SK-N-SH (cell line): ENCODE measurements at regions not wholly inside any gene's neighbourhood (a gene's known extent, or its start where the extent isn't known, plus 50 kb on each side); places are given as distances from the start of the nearest gene placed in this dataset.

ENCODE experiments used
- CTCF ChIA-PET: fragments of 300-600, 350-600 bp; formaldehyde crosslinking; extraction: SDS; loops from one replicate; lab custom pipeline; 2021; lab: Yijun Ruan, JAX
- POLR2A ChIA-PET: fragments of 350-600 bp; sonication (Branson Sonifier 250); formaldehyde crosslinking; extraction: SDS; loops from one replicate; lab custom pipeline; 2020; ENCODE audit warnings: antibody characterized with exemption, inconsistent platforms; lab: Yijun Ruan, JAX
- DNase-seq: peaks from one replicate; pipeline ENCODE4 v3.0.0; 2012
- H2AFZ ChIP-seq: fragments of 200-600 bp; sonication (generic); 2 replicates; pipeline ENCODE4 v1.8.1; 2016; ENCODE audit warnings: antibody characterized with exemption, mild to moderate bottlenecking, low read depth
- H3F3A ChIP-seq: fragments of 200-600 bp; sonication (generic); replicated peaks from 2 replicates; pipeline ENCODE3; 2016; ENCODE audit warnings: antibody characterized with exemption, mild to moderate bottlenecking; ENCODE audit not compliant: insufficient read depth
- H3K27ac ChIP-seq, 2 experiments: fragments of 200-500 bp in 1 of 2; fragments of 200-600 bp in 1 of 2; sonication (Bioruptor generic) in 1 of 2; sonication (generic), shearing (Covaris generic) in 1 of 2; 2 replicates each; pipeline versions ENCODE4 v1.5.1 to v1.6.1; 2014 to 2016; ENCODE audit warnings: low read depth in 2 of 2, inconsistent platforms in 1 of 2, low read length in 1 of 2, mild to moderate bottlenecking in 1 of 2, mixed read lengths in 1 of 2
- H3K27me3 ChIP-seq: fragments of 200-600 bp; sonication (generic), shearing (Covaris generic); 2 replicates; pipeline ENCODE4 v1.6.1; 2016; ENCODE audit warnings: mixed run types; ENCODE audit not compliant: insufficient read depth
- H3K36me3 ChIP-seq, 2 experiments: fragments of 200-500 bp in 1 of 2; fragments of 200-600 bp in 1 of 2; sonication (Bioruptor generic) in 1 of 2; sonication (generic) in 1 of 2; replicated peaks in 1 of 2; 2 replicates each; pipeline versions ENCODE3 to v1.5.1; 2014 to 2016; ENCODE audit warnings: low read length in 1 of 2, mild to moderate bottlenecking in 1 of 2; ENCODE audit not compliant: insufficient read depth in 2 of 2, control insufficient read depth in 1 of 2
- H3K4me1 ChIP-seq, 2 experiments: fragments of 200-500 bp in 1 of 2; fragments of 200-600 bp in 1 of 2; sonication (Bioruptor generic) in 1 of 2; sonication (generic), shearing (Covaris generic) in 1 of 2; 2 replicates each; pipeline versions ENCODE4 v1.5.1 to v1.6.1; 2014 to 2016; ENCODE audit warnings: low read depth in 1 of 2, low read length in 1 of 2, mixed run types in 1 of 2; ENCODE audit not compliant: insufficient read depth in 2 of 2, control insufficient read depth in 1 of 2
- H3K4me2 ChIP-seq: fragments of 200-600 bp; sonication (generic), shearing (Covaris generic); 2 replicates; pipeline ENCODE4 v1.6.1; 2017; ENCODE audit warnings: mixed run types
- H3K4me3 ChIP-seq, 2 experiments: fragments of 200-500 bp in 1 of 2; fragments of 200-600 bp in 1 of 2; sonication (Bioruptor generic) in 1 of 2; sonication (generic), shearing (Covaris generic) in 1 of 2; 2 replicates each; pipeline versions ENCODE4 v1.5.1 to v1.8.1; 2014 to 2016; ENCODE audit warnings: low read depth in 2 of 2, inconsistent platforms in 1 of 2, low read length in 1 of 2, mild to moderate bottlenecking in 1 of 2, mixed read lengths in 1 of 2, moderate library complexity in 1 of 2
- H3K79me2 ChIP-seq: fragments of 200-600 bp; sonication (generic); 2 replicates; pipeline ENCODE4 v1.8.1; 2017; ENCODE audit warnings: mild to moderate bottlenecking; ENCODE audit not compliant: insufficient read depth
- H3K9ac ChIP-seq: fragments of 200-600 bp; sonication (generic); 2 replicates; pipeline ENCODE4 v1.6.1; 2017; ENCODE audit warnings: mixed run types
- H3K9me2 ChIP-seq: fragments of 200-600 bp; sonication (generic); 2 replicates; pipeline ENCODE4 v1.6.1; 2017; ENCODE audit warnings: mixed run types
- H3K9me3 ChIP-seq: fragments of 200-600 bp; sonication (generic); 2 replicates; pipeline ENCODE4 v1.6.1; 2017; ENCODE audit warnings: mixed run types, mild to moderate bottlenecking, moderate library complexity
- H4K20me1 ChIP-seq: fragments of 200-600 bp; sonication (generic); 2 replicates; pipeline ENCODE4 v1.6.1; 2017; ENCODE audit warnings: mild to moderate bottlenecking, mixed run types; ENCODE audit not compliant: insufficient read depth
- CTCF ChIP-seq: fragments of 200-600 bp; sonication (generic); IDR thresholded peaks from 2 replicates; pipeline ENCODE4 v1.6.1; 2017; ENCODE audit warnings: antibody characterized with exemption, mild to moderate bottlenecking, moderate library complexity
- EP300 ChIP-seq, 2 experiments: IDR thresholded peaks; 2 replicates each; pipeline versions ENCODE4 v1.4.0 to v1.6.1; 2012; ENCODE audit warnings: borderline replicate concordance in 1 of 2, low read depth in 1 of 2, low read length in 1 of 2
- GATA2 ChIP-seq: sonication (generic); formaldehyde crosslinking; IDR thresholded peaks from 2 replicates; pipeline ENCODE4 v1.5.0; 2020; ENCODE audit warnings: mild to moderate bottlenecking, missing genetic modification reagents
- IRF3 ChIP-seq: fragments of 150-350 bp; IDR thresholded peaks from 2 replicates; pipeline ENCODE4 v1.6.1; 2016; ENCODE audit warnings: mild to moderate bottlenecking, low read depth, low read length
- MAX ChIP-seq: IDR thresholded peaks from 2 replicates; pipeline ENCODE4 v1.4.0; 2012; ENCODE audit warnings: low read depth
- MEF2A ChIP-seq: IDR thresholded peaks from 2 replicates; pipeline ENCODE4 v1.4.0; 2012; ENCODE audit warnings: low read depth, borderline replicate concordance
- NFIC ChIP-seq: IDR thresholded peaks from 2 replicates; pipeline ENCODE4 v1.4.0; 2012; ENCODE audit warnings: borderline replicate concordance
- NRF1 ChIP-seq: IDR thresholded peaks from 2 replicates; pipeline ENCODE4 v1.6.1; 2012; ENCODE audit warnings: low read depth, mild to moderate bottlenecking, low read length
- PBX3 ChIP-seq: IDR thresholded peaks from 2 replicates; pipeline ENCODE4; 2012
- POLR2AphosphoS5 ChIP-seq: IDR thresholded peaks from 2 replicates; pipeline ENCODE4 v1.6.1; 2012; ENCODE audit warnings: low read depth, low read length
- SIN3A ChIP-seq: IDR thresholded peaks from 2 replicates; pipeline ENCODE4 v1.6.1; 2012; ENCODE audit warnings: low read depth, mild to moderate bottlenecking, low read length, moderate library complexity, borderline replicate concordance
- TEAD4 ChIP-seq: IDR thresholded peaks from 2 replicates; pipeline ENCODE4 v1.4.0; 2012; ENCODE audit warnings: mild to moderate bottlenecking, borderline replicate concordance; ENCODE audit not compliant: insufficient read depth
- USF2 ChIP-seq: fragments of 150-350 bp; IDR thresholded peaks from 2 replicates; pipeline ENCODE4 v1.6.1; 2017; ENCODE audit warnings: antibody characterized with exemption, low read length, low read depth, borderline replicate concordance
- YY1 ChIP-seq: IDR thresholded peaks from 2 replicates; pipeline ENCODE4 v1.4.0; 2012; ENCODE audit warnings: low read depth, mild to moderate bottlenecking
- ZBTB33 ChIP-seq: IDR thresholded peaks from 2 replicates; pipeline ENCODE4 v1.4.0; 2012; ENCODE audit warnings: low read depth, borderline replicate concordance
- WGBS: methylation state at CpG from one replicate; pipeline ENCODE4 v1.1.6; 2017; ENCODE audit warnings: low lambda C conversion rate; 5-methylcytosine and 5-hydroxymethylcytosine counted together

GRCh38 chr9:12195456-12195855, 497.7 kb upstream of the TYRP1 start (continued):
- TF ChIP-seq CTCF (no peak), POLR2AphosphoS5 (no peak), SIN3A (no peak), NFIC (no peak), TEAD4 (no peak), MEF2A (no peak)

- Histone ChIP-seq H3F3A (no peaks in the 10 kb centered on the region), H3K4me3 (no peak overlapping the region), H3K4me1 (no peaks in the 10 kb centered on the region), H3K27ac (no peak overlapping the region), H3K9me3 (no peaks in the 10 kb centered on the region), H3K36me3 (no peaks in the 10 kb centered on the region), H3K4me2 (no peak overlapping the region), H3K79me2 (no peaks in the 10 kb centered on the region), H3K9me2 (no peaks in the 10 kb centered on the region), H2AFZ (no peak overlapping the region), H4K20me1 (no peaks in the 10 kb centered on the region), H3K27me3 (no peaks in the 10 kb centered on the region), H3K9ac (no peak overlapping the region)
- ChIA-PET POLR2A (no interaction called here), CTCF (no interaction called here)
- TF ChIP-seq CTCF: no peak
- TF ChIP-seq PBX3: no peak
- TF ChIP-seq YY1: no peak
- no peak for TF ChIP-seq ZBTB33
- TF ChIP-seq MEF2A: no peak
- no peak for TF ChIP-seq EP300 (IDR thresholded peaks at IDR 0.05; ENCODE audit: borderline replicate concordance in 1 of 2, low read depth in 1 of 2, low read length in 1 of 2)
- TF ChIP-seq NRF1: no peak
- no peak for TF ChIP-seq USF2
- TF ChIP-seq POLR2AphosphoS5: no peak
- no peak for TF ChIP-seq IRF3
- TF ChIP-seq MAX: no peak
- no peak for TF ChIP-seq GATA2 (CRISPR knock-in tag)
- 30% methylated on average over 4 of the region's 4 CpGs for WGBS
- no peak for DNase-seq
These were observed 488.7 kb upstream of the TYRP1 start for GRCh38 chr9:12204512-12204911.
